ENCODE measurements at regions not wholly inside any gene's neighbourhood (a gene's known extent, or its start where the extent isn't known, plus 50 kb on each side); places are given as distances from the start of the nearest gene placed in this dataset.

- Histone ChIP-seq H3K4me3 (no peak overlapping the region), H3K4me1 (replicated peaks in 1 of 2) (no peaks in the 10 kb centered on the region), H3K27ac (no peak overlapping the region)
- 20 to 92% (median 75%) methylated on average over 1 to 6 of the region's 6 CpGs; no CpG with 5 or more reads in 3 of the 10 experiments for WGBS, 10 experiments
- no peak for ATAC-seq (replicated peaks in 6 of 8)
- in situ Hi-C loops (cut with MboI; ENCODE audit: low pct_unique_long_range_greater_than_20kb in 2 of 9, low sequenced_read_pairs in 9 of 9, unreplicated experiment in 9 of 9): no loop called here
Observed at GRCh38 chr1:218882454-218882853, 291.2 kb upstream of the LYPLAL1 start.

- WGBS, 10 experiments: 5 to 93% (median 88%) methylated on average over 2 to 6 of the region's 6 CpGs
- ATAC-seq (replicated peaks in 6 of 8): peak in 2 of 8 experiments; percentile 32 to 42
- H3K4me3 ChIP-seq: no peak overlapping the region
- H3K27ac ChIP-seq: no peak overlapping the region
- peaks cover 0 to 3% of the 10 kb centered on the region in 2 donors for H3K4me1 ChIP-seq (replicated peaks in 1 of 2)
- in situ Hi-C loops (cut with MboI; ENCODE audit: low pct_unique_long_range_greater_than_20kb in 2 of 9, low sequenced_read_pairs in 9 of 9, unreplicated experiment in 9 of 9): no loop called here
Observed at GRCh38 chr1:218886101-218886871, 287.4 kb upstream of the LYPLAL1 start.

GRCh38 chr1:218887141-218887925, 286.3 kb upstream of the LYPLAL1 start:
- H3K4me1 ChIP-seq (replicated peaks in 1 of 2): peaks cover 0 to 3% of the 10 kb centered on the region in 2 donors
- no peak overlapping the region for H3K27ac ChIP-seq
- in situ Hi-C loops (cut with MboI; ENCODE audit: low pct_unique_long_range_greater_than_20kb in 2 of 9, low sequenced_read_pairs in 9 of 9, unreplicated experiment in 9 of 9): no loop called here
- 20 to 94% (median 73%) methylated on average over 1 to 5 of the region's 5 CpGs; no CpG with 5 or more reads in 2 of the 10 experiments for WGBS, 10 experiments
- no peak for ATAC-seq (replicated peaks in 6 of 8)
- no peak overlapping the region for H3K4me3 ChIP-seq

- in situ Hi-C loops (cut with MboI; ENCODE audit: low pct_unique_long_range_greater_than_20kb in 2 of 9, low sequenced_read_pairs in 9 of 9, unreplicated experiment in 9 of 9): no loop called here
- H3K27ac ChIP-seq: no peak overlapping the region
- WGBS, 10 experiments: 20 to 74% (median 39%) methylated on average over 1 to 3 of the region's 3 CpGs; no CpG with 5 or more reads in 1 of the 10 experiments
Observed at GRCh38 chr1:218890451-218890850, 283.2 kb upstream of the LYPLAL1 start.

GRCh38 chr1:218891577-218891976, 282.1 kb upstream of the LYPLAL1 start:
- peaks cover 0 to 17% of the 10 kb centered on the region in 2 donors for H3K4me1 ChIP-seq (replicated peaks in 1 of 2)
- in situ Hi-C loops (cut with MboI; ENCODE audit: low pct_unique_long_range_greater_than_20kb in 2 of 9, low sequenced_read_pairs in 9 of 9, unreplicated experiment in 9 of 9): no loop called here
- no peak overlapping the region for H3K4me3 ChIP-seq
- H3K27ac ChIP-seq: no peak overlapping the region
- WGBS, 10 experiments: 53 to 100% (median 94%) methylated on average over 2 to 5 of the region's 5 CpGs; no CpG with 5 or more reads in 2 of the 10 experiments
- ATAC-seq (replicated peaks in 6 of 8): no peak

More at GRCh38 chr1:218890451-218890850, 283.2 kb upstream of the LYPLAL1 start:
- H3K4me3 ChIP-seq: no peak overlapping the region
- peaks cover 0 to 6% of the 10 kb centered on the region in 2 donors for H3K4me1 ChIP-seq (replicated peaks in 1 of 2)
- peak in 3 of 8 experiments; percentile 27 to 60 (median 58) for ATAC-seq (replicated peaks in 6 of 8)

- no peak for ATAC-seq (replicated peaks in 6 of 8)
- in situ Hi-C loops (cut with MboI; ENCODE audit: low pct_unique_long_range_greater_than_20kb in 2 of 9, low sequenced_read_pairs in 9 of 9, unreplicated experiment in 9 of 9): no loop called here
- H3K27ac ChIP-seq: peak overlapping the region in 1 of 2 donors; percentile 5
- no peak overlapping the region for H3K4me3 ChIP-seq
- peaks cover 0 to 20% of the 10 kb centered on the region in 2 donors for H3K4me1 ChIP-seq (replicated peaks in 1 of 2)
- 54 to 100% (median 87%) methylated on average over 2 to 3 of the region's 3 CpGs; no CpG with 5 or more reads in 1 of the 10 experiments for WGBS, 10 experiments
Observed at GRCh38 chr1:218895064-218895587, 278.6 kb upstream of the LYPLAL1 start.

- 47 to 100% (median 77%) methylated on average over 1 to 5 of the region's 5 CpGs for WGBS, 10 experiments
- in situ Hi-C loops (cut with MboI; ENCODE audit: low pct_unique_long_range_greater_than_20kb in 2 of 9, low sequenced_read_pairs in 9 of 9, unreplicated experiment in 9 of 9): no loop called here
- ATAC-seq (replicated peaks in 6 of 8): peak in 3 of 8 experiments; percentile 10 to 94 (median 40)
- Histone ChIP-seq H3K4me3 (no peak overlapping the region), H3K4me1 (replicated peaks in 1 of 2) (peaks cover 0 to 19% of the 10 kb centered on the region in 2 donors), H3K27ac (peak overlapping the region in 1 of 2 donors; percentile 5)
Observed at GRCh38 chr1:218896202-218896601, 277.5 kb upstream of the LYPLAL1 start.

- no peak for ATAC-seq (replicated peaks in 6 of 8)
- Histone ChIP-seq H3K4me1 (replicated peaks in 1 of 2) (peaks cover 0 to 19% of the 10 kb centered on the region in 2 donors), H3K27ac (no peak overlapping the region), H3K4me3 (no peak overlapping the region)
- WGBS, 10 experiments: 0 to 83% (median 54%) methylated on average over 1 to 2 of the region's 2 CpGs; no CpG with 5 or more reads in 3 of the 10 experiments
- in situ Hi-C loops (cut with MboI; ENCODE audit: low pct_unique_long_range_greater_than_20kb in 2 of 9, low sequenced_read_pairs in 9 of 9, unreplicated experiment in 9 of 9): no loop called here
Observed at GRCh38 chr1:218898921-218899320, 274.8 kb upstream of the LYPLAL1 start.

- no peak overlapping the region for H3K27ac ChIP-seq
- WGBS, 10 experiments: 0 to 84% (median 20%) methylated on average over 1 to 3 of the region's 3 CpGs; no CpG with 5 or more reads in 1 of the 10 experiments
Observed at GRCh38 chr1:218900615-218901014, 273.1 kb upstream of the LYPLAL1 start.

GRCh38 chr1:218904416-218904815, 269.3 kb upstream of the LYPLAL1 start:
- 20 to 91% (median 63%) methylated on average over 1 of the region's 1 CpG; no CpG with 5 or more reads in 3 of the 10 experiments for WGBS, 10 experiments
- H3K27ac ChIP-seq: no peak overlapping the region
- in situ Hi-C loops (cut with MboI; ENCODE audit: low pct_unique_long_range_greater_than_20kb in 2 of 9, low sequenced_read_pairs in 9 of 9, unreplicated experiment in 9 of 9): no loop called here
- ATAC-seq (replicated peaks in 6 of 8): peak in 1 of 8 experiments; percentile 25
- peaks cover 0 to 2% of the 10 kb centered on the region in 2 donors for H3K4me1 ChIP-seq (replicated peaks in 1 of 2)
- H3K4me3 ChIP-seq: no peak overlapping the region

More at GRCh38 chr1:218900615-218901014, 273.1 kb upstream of the LYPLAL1 start:
- Histone ChIP-seq H3K4me1 (replicated peaks in 1 of 2) (peaks cover 2 to 14% of the 10 kb centered on the region in 2 donors), H3K4me3 (no peak overlapping the region)
- peak in 2 of 8 experiments; percentile 70 to 75 for ATAC-seq (replicated peaks in 6 of 8)
- in situ Hi-C loops (cut with MboI; ENCODE audit: low pct_unique_long_range_greater_than_20kb in 2 of 9, low sequenced_read_pairs in 9 of 9, unreplicated experiment in 9 of 9): no loop called here

- 20 to 100% (median 70%) methylated on average over 1 to 2 of the region's 2 CpGs; no CpG with 5 or more reads in 3 of the 10 experiments for WGBS, 10 experiments
- no peaks in the 10 kb centered on the region for H3K4me1 ChIP-seq (replicated peaks in 1 of 2)
- peak in 1 of 8 experiments; percentile 68 for ATAC-seq (replicated peaks in 6 of 8)
- no peak overlapping the region for H3K4me3 ChIP-seq
- in situ Hi-C loops (cut with MboI; ENCODE audit: low pct_unique_long_range_greater_than_20kb in 2 of 9, low sequenced_read_pairs in 9 of 9, unreplicated experiment in 9 of 9): no loop called here
- no peak overlapping the region for H3K27ac ChIP-seq
Observed at GRCh38 chr1:218916720-218917119, 257.0 kb upstream of the LYPLAL1 start.

GRCh38 chr1:218917656-218918055, 256.0 kb upstream of the LYPLAL1 start:
- Histone ChIP-seq H3K4me1 (replicated peaks in 1 of 2) (no peaks in the 10 kb centered on the region), H3K4me3 (no peak overlapping the region), H3K27ac (no peak overlapping the region)
- WGBS, 10 experiments: 0 to 82% (median 67%) methylated on average over 1 of the region's 1 CpG; no CpG with 5 or more reads in 3 of the 10 experiments
- ATAC-seq (replicated peaks in 6 of 8): peak in 1 of 8 experiments; percentile 48
- in situ Hi-C loops (cut with MboI; ENCODE audit: low pct_unique_long_range_greater_than_20kb in 2 of 9, low sequenced_read_pairs in 9 of 9, unreplicated experiment in 9 of 9): no loop called here

GRCh38 chr1:218925777-218926176, 247.9 kb upstream of the LYPLAL1 start:
- Histone ChIP-seq H3K4me3 (no peak overlapping the region), H3K27ac (no peak overlapping the region), H3K4me1 (replicated peaks in 1 of 2) (peaks cover 0 to 9% of the 10 kb centered on the region in 2 donors)
- no peak for ATAC-seq (replicated peaks in 6 of 8)
- WGBS, 10 experiments: 27 to 90% (median 60%) methylated on average over 1 to 2 of the region's 2 CpGs; no CpG with 5 or more reads in 1 of the 10 experiments
- in situ Hi-C loops (cut with MboI; ENCODE audit: low pct_unique_long_range_greater_than_20kb in 2 of 9, low sequenced_read_pairs in 9 of 9, unreplicated experiment in 9 of 9): no loop called here

Data from motor neuron (in vitro differentiated cells).